HepG2 (cell line): ENCODE measurements at regions not wholly inside any gene's neighbourhood (a gene's known extent, or its start where the extent isn't known, plus 50 kb on each side); places are given as distances from the start of the nearest gene placed in this dataset.

Source experiments
- CREB1 ChIP-seq, 2 experiments: fragments of 450-650 bp in 1 of 2; IDR thresholded peaks; 2 replicates each; pipeline ENCODE4 v1.6.1; 2016 to 2017; ENCODE audit warnings: control low read depth in 1 of 2, mild to moderate bottlenecking in 1 of 2, missing compliant biosample characterization in 1 of 2, missing genetic modification characterization in 1 of 2
- DPF2 ChIP-seq: sonication (generic); formaldehyde crosslinking; IDR thresholded peaks from 2 replicates; pipeline ENCODE4 v1.4.0; 2020; ENCODE audit warnings: mild to moderate bottlenecking, low read depth, missing genetic modification reagents, borderline replicate concordance
- KAT7 ChIP-seq: IDR thresholded peaks from 2 replicates; pipeline ENCODE4 v1.6.1; 2018; ENCODE audit warnings: borderline replicate concordance, missing compliant biosample characterization
- KLF16 ChIP-seq, 2 experiments: sonication (generic) in 1 of 2; formaldehyde crosslinking in 1 of 2; IDR thresholded peaks; 2 replicates each; pipeline versions ENCODE4 v1.6.1 to v1.8.0; 2016 to 2023; ENCODE audit warnings: missing genetic modification reagents in 2 of 2, missing compliant biosample characterization in 1 of 2
- MAFG ChIP-seq: sonication (generic); formaldehyde crosslinking; IDR thresholded peaks from 2 replicates; pipeline ENCODE4 v1.5.1; 2020; ENCODE audit warnings: mild to moderate bottlenecking, missing genetic modification reagents
- MEF2D ChIP-seq: sonication (generic); formaldehyde crosslinking; IDR thresholded peaks from 2 replicates; pipeline ENCODE4 v1.5.1; 2020; ENCODE audit warnings: mild to moderate bottlenecking, missing genetic modification reagents
- MEIS1 ChIP-seq: sonication (generic); formaldehyde crosslinking; IDR thresholded peaks from 2 replicates; pipeline ENCODE4 v1.9.0; 2021; ENCODE audit warnings: mild to moderate bottlenecking, missing genetic modification reagents, moderate library complexity, borderline replicate concordance
- MTF1 ChIP-seq: sonication (generic); formaldehyde crosslinking; IDR thresholded peaks from 2 replicates; pipeline ENCODE4 v1.5.0; 2020; ENCODE audit warnings: missing genetic modification reagents
- NFKB2 ChIP-seq: sonication (generic); formaldehyde crosslinking; IDR thresholded peaks from 2 replicates; pipeline ENCODE4 v1.4.0; 2020; ENCODE audit warnings: missing genetic modification reagents, borderline replicate concordance
- NR2F2 ChIP-seq: IDR thresholded peaks from 2 replicates; pipeline ENCODE4 v1.6.1; 2012; ENCODE audit warnings: low read depth, inconsistent platforms, borderline replicate concordance
- YEATS2 ChIP-seq: sonication (generic); formaldehyde crosslinking; IDR thresholded peaks from 2 replicates; pipeline ENCODE4 v1.4.0; 2020; ENCODE audit warnings: missing genetic modification reagents, borderline replicate concordance
- ZGPAT ChIP-seq: IDR thresholded peaks from 2 replicates; pipeline ENCODE4 v1.6.1; 2016; ENCODE audit warnings: mild to moderate bottlenecking
- ZNF143 ChIP-seq: sonication (generic); formaldehyde crosslinking; IDR thresholded peaks from 2 replicates; pipeline ENCODE4 v1.4.0; 2020; ENCODE audit warnings: missing genetic modification reagents
- ZNF367 ChIP-seq: sonication (generic); formaldehyde crosslinking; IDR thresholded peaks from 2 replicates; pipeline ENCODE4 v1.4.0; 2020; ENCODE audit warnings: missing genetic modification reagents, borderline replicate concordance
- ZNF703 ChIP-seq: sonication (generic); formaldehyde crosslinking; IDR thresholded peaks from 2 replicates; pipeline ENCODE4 v1.5.1; 2020; ENCODE audit warnings: missing genetic modification reagents, mild to moderate bottlenecking, moderate library complexity, borderline replicate concordance
- ZNF710 ChIP-seq: sonication (generic); formaldehyde crosslinking; IDR thresholded peaks from 2 replicates; pipeline ENCODE4 v1.5.0; 2020; ENCODE audit warnings: mild to moderate bottlenecking, missing genetic modification reagents, borderline replicate concordance
- ZNF713 ChIP-seq: sonication (generic); formaldehyde crosslinking; IDR thresholded peaks from 2 replicates; pipeline ENCODE4 v1.4.0; 2020; ENCODE audit warnings: mild to moderate bottlenecking, missing genetic modification reagents
- ZNF792 ChIP-seq: IDR thresholded peaks from 2 replicates; pipeline ENCODE4 v1.6.1; 2016
- TF ChIP-seq, protein P1 (sequence below): sonication (generic); formaldehyde crosslinking; IDR thresholded peaks from 2 replicates; pipeline ENCODE4 v1.4.0; 2020; ENCODE audit warnings: low read depth, missing genetic modification reagents
- TF ChIP-seq, protein P2 (sequence below): IDR thresholded peaks from 2 replicates; pipeline ENCODE4 v1.6.1; 2016

DNA sequence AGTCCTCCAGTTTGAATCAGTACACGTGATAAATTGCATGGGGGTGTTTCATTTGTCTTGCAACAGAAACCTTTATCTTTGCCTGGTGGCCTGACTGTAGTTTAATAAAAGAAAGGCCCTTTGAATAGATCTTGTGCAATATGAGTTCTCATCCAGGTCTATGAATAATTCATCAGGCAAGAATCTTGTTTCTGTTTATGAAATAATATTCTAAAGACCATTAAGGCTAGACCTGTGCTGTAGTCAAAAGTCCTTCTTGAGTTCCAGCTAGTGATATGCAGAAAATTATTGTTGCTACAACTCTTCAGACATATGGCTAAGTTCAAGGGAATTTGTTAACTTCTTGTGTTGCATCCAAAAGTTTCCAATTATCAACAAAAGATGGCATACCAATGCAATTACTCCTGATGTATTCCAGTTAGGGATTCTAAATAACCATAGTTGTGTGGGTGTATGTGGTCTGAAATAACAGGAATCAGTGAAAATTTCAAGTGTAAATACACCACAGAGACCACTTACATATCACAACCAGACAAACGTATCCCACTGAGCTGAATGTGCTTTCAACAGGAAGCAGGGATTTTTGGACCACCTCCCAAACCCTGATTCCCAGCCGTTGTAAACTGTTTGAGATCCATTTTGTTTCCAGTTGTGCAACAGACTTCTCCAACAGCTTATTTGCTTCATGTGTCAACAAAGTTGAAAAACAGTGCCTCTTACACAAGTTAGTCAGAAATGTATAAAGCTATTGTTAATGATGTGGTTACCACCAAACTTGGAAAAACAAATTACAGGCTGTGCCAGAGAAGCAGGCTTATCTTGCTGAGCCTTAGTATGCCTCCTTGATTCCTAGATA is 54.7 kb upstream of the BICC1 start (continued):
- TF ChIP-seq CREB1 (IDR thresholded peaks at IDR 0.05) (no peak), CREB1 (CRISPR knock-in tag; IDR thresholded peaks at IDR 0.05) (0 out of 2 replicates have a peak, but pooled peaks have one; percentile 21), ZNF710 (CRISPR knock-in tag) (no peak), MTF1 (no peak), MEF2D (CRISPR knock-in tag) (no peak), KAT7 (CRISPR knock-in tag) (no peak), ZNF792 (CRISPR knock-in tag) (no peak), ZNF713 (CRISPR knock-in tag) (no peak), ZGPAT (CRISPR knock-in tag) (peak; percentile 50; the same call in 1 of the 2 replicates), KLF16 (CRISPR knock-in tag; IDR thresholded peaks at IDR 0.05) (peak in 1 of 2 experiments; percentile 80; a peak in 1 of 4 replicates), DPF2 (CRISPR knock-in tag) (no peak), NR2F2 (0 out of 2 replicates have a peak, but pooled peaks have one; percentile 16), ZNF367 (CRISPR knock-in tag) (no peak), NFKB2 (no peak), ZNF703 (CRISPR knock-in tag) (no peak), YEATS2 (peak; percentile 24; the same call in 1 of the 2 replicates), MEIS1 (no peak), MAFG (no peak), ZNF143 (no peak)
- TF ChIP-seq, protein P1, sequence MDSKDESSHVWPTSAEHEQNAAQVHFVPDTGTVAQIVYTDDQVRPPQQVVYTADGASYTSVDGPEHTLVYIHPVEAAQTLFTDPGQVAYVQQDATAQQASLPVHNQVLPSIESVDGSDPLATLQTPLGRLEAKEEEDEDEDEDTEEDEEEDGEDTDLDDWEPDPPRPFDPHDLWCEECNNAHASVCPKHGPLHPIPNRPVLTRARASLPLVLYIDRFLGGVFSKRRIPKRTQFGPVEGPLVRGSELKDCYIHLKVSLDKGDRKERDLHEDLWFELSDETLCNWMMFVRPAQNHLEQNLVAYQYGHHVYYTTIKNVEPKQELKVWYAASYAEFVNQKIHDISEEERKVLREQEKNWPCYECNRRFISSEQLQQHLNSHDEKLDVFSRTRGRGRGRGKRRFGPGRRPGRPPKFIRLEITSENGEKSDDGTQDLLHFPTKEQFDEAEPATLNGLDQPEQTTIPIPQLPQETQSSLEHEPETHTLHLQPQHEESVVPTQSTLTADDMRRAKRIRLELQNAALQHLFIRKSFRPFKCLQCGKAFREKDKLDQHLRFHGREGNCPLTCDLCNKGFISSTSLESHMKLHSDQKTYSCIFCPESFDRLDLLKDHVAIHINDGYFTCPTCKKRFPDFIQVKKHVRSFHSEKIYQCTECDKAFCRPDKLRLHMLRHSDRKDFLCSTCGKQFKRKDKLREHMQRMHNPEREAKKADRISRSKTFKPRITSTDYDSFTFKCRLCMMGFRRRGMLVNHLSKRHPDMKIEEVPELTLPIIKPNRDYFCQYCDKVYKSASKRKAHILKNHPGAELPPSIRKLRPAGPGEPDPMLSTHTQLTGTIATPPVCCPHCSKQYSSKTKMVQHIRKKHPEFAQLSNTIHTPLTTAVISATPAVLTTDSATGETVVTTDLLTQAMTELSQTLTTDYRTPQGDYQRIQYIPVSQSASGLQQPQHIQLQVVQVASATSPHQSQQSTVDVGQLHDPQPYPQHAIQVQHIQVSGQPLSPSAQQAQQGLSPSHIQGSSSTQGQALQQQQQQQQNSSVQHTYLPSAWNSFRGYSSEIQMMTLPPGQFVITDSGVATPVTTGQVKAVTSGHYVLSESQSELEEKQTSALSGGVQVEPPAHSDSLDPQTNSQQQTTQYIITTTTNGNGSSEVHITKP (CRISPR knock-in tag) = no peak
- TF ChIP-seq, protein P2, sequence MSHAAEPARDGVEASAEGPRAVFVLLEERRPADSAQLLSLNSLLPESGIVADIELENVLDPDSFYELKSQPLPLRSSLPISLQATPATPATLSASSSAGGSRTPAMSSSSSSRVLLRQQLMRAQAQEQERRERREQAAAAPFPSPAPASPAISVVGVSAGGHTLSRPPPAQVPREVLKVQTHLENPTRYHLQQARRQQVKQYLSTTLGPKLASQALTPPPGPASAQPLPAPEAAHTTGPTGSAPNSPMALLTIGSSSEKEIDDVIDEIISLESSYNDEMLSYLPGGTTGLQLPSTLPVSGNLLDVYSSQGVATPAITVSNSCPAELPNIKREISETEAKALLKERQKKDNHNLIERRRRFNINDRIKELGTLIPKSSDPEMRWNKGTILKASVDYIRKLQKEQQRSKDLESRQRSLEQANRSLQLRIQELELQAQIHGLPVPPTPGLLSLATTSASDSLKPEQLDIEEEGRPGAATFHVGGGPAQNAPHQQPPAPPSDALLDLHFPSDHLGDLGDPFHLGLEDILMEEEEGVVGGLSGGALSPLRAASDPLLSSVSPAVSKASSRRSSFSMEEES (CRISPR knock-in tag) = 0 out of 2 replicates have a peak, but pooled peaks have one; percentile 28
